NCI-H1436 treated with DMSO at 0.1 percent for 48 hours (cell line): ENCODE measurements at regions not wholly inside any gene's neighbourhood (a gene's known extent, or its start where the extent isn't known, plus 50 kb on each side); places are given as distances from the start of the nearest gene placed in this dataset.
A peak's percentile ranks its signal among the peaks of the same experiment; 100 is the strongest.

Experiments used
- DNase-seq: peaks from one replicate; lab custom pipeline; 2025; lab: John Stamatoyannopoulos, UW

- peak; percentile 26 for DNase-seq
These were observed 71.6 kb upstream of the RUNX1 start for GRCh38 chr21:35120631-35121180.

- DNase-seq: no peak
These were observed 70.5 kb upstream of the RUNX1 start for GRCh38 chr21:35119501-35120047.

GRCh38 chr21:35116777-35117176, 67.7 kb upstream of the RUNX1 start:
- no peak for DNase-seq

- no peak for DNase-seq
These were observed 64.0 kb upstream of the RUNX1 start for GRCh38 chr21:35113064-35113463.

GRCh38 chr21:35111321-35111930, 62.3 kb upstream of the RUNX1 start:
- DNase-seq: no peak

- DNase-seq: no peak
These were observed 59.8 kb upstream of the RUNX1 start for GRCh38 chr21:35108887-35109286.

- no peak for DNase-seq
These were observed 58.4 kb upstream of the RUNX1 start for GRCh38 chr21:35107520-35107919.

- DNase-seq: no peak
These were observed 57.2 kb upstream of the RUNX1 start for GRCh38 chr21:35106246-35106835.

GRCh38 chr21:35102488-35103371, 53.6 kb upstream of the RUNX1 start:
- DNase-seq: no peak

GRCh38 chr21:35100349-35100811, 51.3 kb upstream of the RUNX1 start:
- DNase-seq: no peak

GRCh38 chr21:35099310-35099709, 50.2 kb upstream of the RUNX1 start:
- no peak for DNase-seq
